ENCODE measurements at regions not wholly inside any gene's neighbourhood (a gene's known extent, or its start where the extent isn't known, plus 50 kb on each side); places are given as distances from the start of the nearest gene placed in this dataset.

DNA sequence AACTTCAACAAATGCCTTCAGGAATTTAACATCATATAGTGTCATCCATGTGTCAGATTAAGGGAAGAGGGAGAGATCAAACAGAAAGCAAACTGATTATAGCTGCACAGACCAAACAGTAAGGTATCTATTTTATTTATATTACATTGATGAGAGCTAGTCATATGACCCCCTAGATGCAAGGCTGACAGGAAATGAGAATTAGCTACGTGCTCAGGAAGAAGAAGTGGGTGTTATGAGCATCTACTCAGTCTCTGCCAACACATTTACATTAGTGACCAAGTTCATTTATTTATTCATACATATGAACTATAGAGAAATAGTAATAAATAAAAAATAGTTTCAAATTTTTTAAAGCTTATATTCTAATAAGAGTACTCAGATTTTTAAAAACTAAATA, 787.3 kb downstream of the KCTD16 start:
- H3K9me3 Mint-ChIP-seq, result no peaks in the 10 kb centered on the region
- DNase-seq (ENCODE audit: low spot score) (no peak), ATAC-seq (no peak)
- H3K4me1 Mint-ChIP-seq, result peaks cover 3% of the 10 kb centered on the region; the same call in 2 of the 3 replicates
- H3K36me3 Mint-ChIP-seq (ENCODE audit: low read depth), result no peaks in the 10 kb centered on the region
- no peaks in the 10 kb centered on the region for H3F3A ChIP-seq (replicated peaks; ENCODE audit: low read depth)
- no peaks in the 10 kb centered on the region for H3K4me1 ChIP-seq (ENCODE audit: insufficient read depth)
- TF ChIP-seq, protein P1, sequence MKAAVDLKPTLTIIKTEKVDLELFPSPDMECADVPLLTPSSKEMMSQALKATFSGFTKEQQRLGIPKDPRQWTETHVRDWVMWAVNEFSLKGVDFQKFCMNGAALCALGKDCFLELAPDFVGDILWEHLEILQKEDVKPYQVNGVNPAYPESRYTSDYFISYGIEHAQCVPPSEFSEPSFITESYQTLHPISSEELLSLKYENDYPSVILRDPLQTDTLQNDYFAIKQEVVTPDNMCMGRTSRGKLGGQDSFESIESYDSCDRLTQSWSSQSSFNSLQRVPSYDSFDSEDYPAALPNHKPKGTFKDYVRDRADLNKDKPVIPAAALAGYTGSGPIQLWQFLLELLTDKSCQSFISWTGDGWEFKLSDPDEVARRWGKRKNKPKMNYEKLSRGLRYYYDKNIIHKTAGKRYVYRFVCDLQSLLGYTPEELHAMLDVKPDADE (IDR thresholded peaks at IDR 0.05), result no peak
- TF ChIP-seq NANOG (IDR thresholded peaks at IDR 0.05; ENCODE audit: borderline replicate concordance) (no peak), EZH2 (IDR thresholded peaks at IDR 0.05; ENCODE audit: low read depth, unreplicated experiment) (no peak), JUNB (IDR thresholded peaks at IDR 0.05; ENCODE audit: unreplicated experiment) (no peak), ZNF331 (CRISPR knock-in tag; IDR thresholded peaks at IDR 0.05; ENCODE audit: low read depth) (no peak), EZH2phosphoT487 (IDR thresholded peaks at IDR 0.05; ENCODE audit: unreplicated experiment) (no peak), ZNF114 (CRISPR knock-in tag; IDR thresholded peaks at IDR 0.05) (no peak), CREB1 (CRISPR knock-in tag; IDR thresholded peaks at IDR 0.05; ENCODE audit: low read depth) (no peak)
- TF ChIP-seq, protein P2, sequence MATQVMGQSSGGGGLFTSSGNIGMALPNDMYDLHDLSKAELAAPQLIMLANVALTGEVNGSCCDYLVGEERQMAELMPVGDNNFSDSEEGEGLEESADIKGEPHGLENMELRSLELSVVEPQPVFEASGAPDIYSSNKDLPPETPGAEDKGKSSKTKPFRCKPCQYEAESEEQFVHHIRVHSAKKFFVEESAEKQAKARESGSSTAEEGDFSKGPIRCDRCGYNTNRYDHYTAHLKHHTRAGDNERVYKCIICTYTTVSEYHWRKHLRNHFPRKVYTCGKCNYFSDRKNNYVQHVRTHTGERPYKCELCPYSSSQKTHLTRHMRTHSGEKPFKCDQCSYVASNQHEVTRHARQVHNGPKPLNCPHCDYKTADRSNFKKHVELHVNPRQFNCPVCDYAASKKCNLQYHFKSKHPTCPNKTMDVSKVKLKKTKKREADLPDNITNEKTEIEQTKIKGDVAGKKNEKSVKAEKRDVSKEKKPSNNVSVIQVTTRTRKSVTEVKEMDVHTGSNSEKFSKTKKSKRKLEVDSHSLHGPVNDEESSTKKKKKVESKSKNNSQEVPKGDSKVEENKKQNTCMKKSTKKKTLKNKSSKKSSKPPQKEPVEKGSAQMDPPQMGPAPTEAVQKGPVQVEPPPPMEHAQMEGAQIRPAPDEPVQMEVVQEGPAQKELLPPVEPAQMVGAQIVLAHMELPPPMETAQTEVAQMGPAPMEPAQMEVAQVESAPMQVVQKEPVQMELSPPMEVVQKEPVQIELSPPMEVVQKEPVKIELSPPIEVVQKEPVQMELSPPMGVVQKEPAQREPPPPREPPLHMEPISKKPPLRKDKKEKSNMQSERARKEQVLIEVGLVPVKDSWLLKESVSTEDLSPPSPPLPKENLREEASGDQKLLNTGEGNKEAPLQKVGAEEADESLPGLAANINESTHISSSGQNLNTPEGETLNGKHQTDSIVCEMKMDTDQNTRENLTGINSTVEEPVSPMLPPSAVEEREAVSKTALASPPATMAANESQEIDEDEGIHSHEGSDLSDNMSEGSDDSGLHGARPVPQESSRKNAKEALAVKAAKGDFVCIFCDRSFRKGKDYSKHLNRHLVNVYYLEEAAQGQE (IDR thresholded peaks at IDR 0.05; ENCODE audit: unreplicated experiment), result no peak
- H3K4me3 ChIP-seq, result no peak overlapping the region
- no peaks in the 10 kb centered on the region for H3K79me2 ChIP-seq (replicated peaks; ENCODE audit: insufficient read depth)
- no peaks in the 10 kb centered on the region for H3K27me3 Mint-ChIP-seq (ENCODE audit: insufficient read depth, low read depth, poor library complexity)
- no peaks in the 10 kb centered on the region for H4K20me1 ChIP-seq (replicated peaks; ENCODE audit: insufficient read depth)
- H3K9me2 ChIP-seq (ENCODE audit: insufficient read depth), result 0 out of 2 replicates have a peak, but pooled peaks cover 3% of the 10 kb centered on the region
- no peak overlapping the region for H3K4me3 Mint-ChIP-seq
- H3K27ac ChIP-seq (ENCODE audit: low read depth), result no peak overlapping the region
- no peak overlapping the region for H3K27ac Mint-ChIP-seq
- no peaks in the 10 kb centered on the region for H3K36me3 ChIP-seq (ENCODE audit: insufficient read depth)
- H2AFZ ChIP-seq, result no peak overlapping the region
- H3K4me2 ChIP-seq, result no peak overlapping the region
- H3K27me3 ChIP-seq (ENCODE audit: insufficient read depth), result no peaks in the 10 kb centered on the region

DNA sequence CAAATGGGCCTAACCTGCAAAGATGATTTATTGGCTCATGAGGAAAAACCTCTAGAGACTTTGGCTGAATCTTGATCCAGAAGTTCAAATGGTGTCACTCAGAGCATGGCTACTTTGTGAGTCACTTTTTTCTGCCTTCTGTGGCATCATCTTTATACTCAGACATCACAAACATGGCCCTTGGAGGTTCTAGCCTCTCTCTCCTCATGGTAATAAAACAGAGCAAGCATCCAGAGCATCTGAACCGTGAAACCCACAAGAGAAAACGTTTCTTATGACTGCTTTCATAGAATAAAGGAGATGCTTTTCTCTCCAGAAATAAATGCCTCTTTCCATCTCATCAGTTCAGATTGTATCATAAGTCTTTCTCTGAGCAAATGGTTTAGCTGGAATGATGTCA, 780.3 kb downstream of the KCTD16 start:
- no peaks in the 10 kb centered on the region for H3K79me2 ChIP-seq (replicated peaks; ENCODE audit: insufficient read depth)
- H4K20me1 ChIP-seq (replicated peaks; ENCODE audit: insufficient read depth), result no peaks in the 10 kb centered on the region
- H3K27me3 ChIP-seq (ENCODE audit: insufficient read depth), result no peaks in the 10 kb centered on the region
- no peaks in the 10 kb centered on the region for H3K27me3 Mint-ChIP-seq (ENCODE audit: insufficient read depth, low read depth, poor library complexity)
- DNase-seq (ENCODE audit: low spot score) (no peak), ATAC-seq (no peak)
- no peak overlapping the region for H3K4me3 Mint-ChIP-seq
- H3K4me1 Mint-ChIP-seq, result peaks cover 8% of the 10 kb centered on the region
- no peak overlapping the region for H3K4me3 ChIP-seq
- H3K36me3 ChIP-seq (ENCODE audit: insufficient read depth), result no peaks in the 10 kb centered on the region
- H3K4me2 ChIP-seq, result no peak overlapping the region
- no peaks in the 10 kb centered on the region for H3F3A ChIP-seq (replicated peaks; ENCODE audit: low read depth)
- H3K27ac Mint-ChIP-seq, result no peak overlapping the region
- H3K9me3 Mint-ChIP-seq, result no peaks in the 10 kb centered on the region
- no peaks in the 10 kb centered on the region for H3K9me2 ChIP-seq (ENCODE audit: insufficient read depth)
- no peaks in the 10 kb centered on the region for H3K36me3 Mint-ChIP-seq (ENCODE audit: low read depth)
- H3K4me1 ChIP-seq (ENCODE audit: insufficient read depth), result peaks cover 7% of the 10 kb centered on the region
- H3K27ac ChIP-seq (ENCODE audit: low read depth), result no peak overlapping the region
- H2AFZ ChIP-seq, result no peak overlapping the region
- no peak for TF ChIP-seq ZNF114 (CRISPR knock-in tag; IDR thresholded peaks at IDR 0.05)
- TF ChIP-seq, protein P1 (IDR thresholded peaks at IDR 0.05), result no peak
- no peak for TF ChIP-seq POLR2AphosphoS5 (IDR thresholded peaks at IDR 0.05; ENCODE audit: low read depth)
- TF ChIP-seq, protein P2 (IDR thresholded peaks at IDR 0.05; ENCODE audit: unreplicated experiment), result no peak
- no peak for TF ChIP-seq JUNB (IDR thresholded peaks at IDR 0.05; ENCODE audit: unreplicated experiment)

All from GM23338 (cell line).